Prostate gland (tissue), 2 donors: ENCODE measurements at regions not wholly inside any gene's neighbourhood (a gene's known extent, or its start where the extent isn't known, plus 50 kb on each side); places are given as distances from the start of the nearest gene placed in this dataset.

Source experiments
- DNase-seq: peaks from one replicate; pipeline ENCODE4 v3.0.0-alpha.2; 2019; ENCODE audit warnings: low spot score
- H3K27ac ChIP-seq, 2 donors: fragments of 200-600 bp; sonication (generic); 2 replicates each; pipeline ENCODE4 v1.5.1; 2017 to 2019
- H3K27me3 ChIP-seq: fragments of 200-600 bp; sonication (generic); replicated peaks from 2 replicates; pipeline ENCODE4 v1.5.1; 2019; ENCODE audit not compliant: insufficient read depth
- H3K36me3 ChIP-seq, 2 donors: fragments of 200-600 bp; sonication (generic); 1 replicate in 1 of 2; 2 replicates in 1 of 2; pipeline versions ENCODE4 v1.5.1 to v1.8.1; 2017 to 2019
- H3K4me1 ChIP-seq: fragments of 200-600 bp; sonication (generic); replicated peaks from 2 replicates; pipeline ENCODE4 v1.5.1; 2019
- H3K4me3 ChIP-seq, 2 donors: fragments of 200-600 bp; sonication (generic); 2 replicates each; pipeline ENCODE4 v1.5.1; 2017 to 2019
- H3K9me3 ChIP-seq: fragments of 200-600 bp; sonication (generic); 2 replicates; pipeline ENCODE4 v1.5.1; 2017
- POLR2A ChIP-seq: fragments of 450-650 bp; IDR thresholded peaks from one replicate; pipeline ENCODE4 v1.6.1; 2016; ENCODE audit warnings: antibody characterized with exemption, mild to moderate bottlenecking
- POLR2AphosphoS5 ChIP-seq: sonication (generic); formaldehyde crosslinking; IDR thresholded peaks from one replicate; pipeline ENCODE4 v1.6.1; 2017; ENCODE audit warnings: antibody characterized with exemption
- WGBS: methylation state at CpG from one replicate; pipeline ENCODE4 v1.1.5; 2018; 5-methylcytosine and 5-hydroxymethylcytosine counted together
- intact Hi-C: fragments of 100-400 bp; cut with DNase I; formaldehyde crosslinking; loops from one replicate; pipeline ENCODE4 v1.14.2; 2022
- TF ChIP-seq, protein P1 (sequence below), 4 experiments: fragments of 200-600 bp in 2 of 4; fragments of 450-650 bp in 2 of 4; sonication (generic) in 2 of 4; IDR thresholded peaks; 1 replicate in 3 of 4; 2 replicates in 1 of 4; pipeline ENCODE4 v1.5.1; 2016 to 2019; ENCODE audit warnings: antibody characterized with exemption in 4 of 4, mild to moderate bottlenecking in 2 of 4, moderate library complexity in 2 of 4

DNA sequence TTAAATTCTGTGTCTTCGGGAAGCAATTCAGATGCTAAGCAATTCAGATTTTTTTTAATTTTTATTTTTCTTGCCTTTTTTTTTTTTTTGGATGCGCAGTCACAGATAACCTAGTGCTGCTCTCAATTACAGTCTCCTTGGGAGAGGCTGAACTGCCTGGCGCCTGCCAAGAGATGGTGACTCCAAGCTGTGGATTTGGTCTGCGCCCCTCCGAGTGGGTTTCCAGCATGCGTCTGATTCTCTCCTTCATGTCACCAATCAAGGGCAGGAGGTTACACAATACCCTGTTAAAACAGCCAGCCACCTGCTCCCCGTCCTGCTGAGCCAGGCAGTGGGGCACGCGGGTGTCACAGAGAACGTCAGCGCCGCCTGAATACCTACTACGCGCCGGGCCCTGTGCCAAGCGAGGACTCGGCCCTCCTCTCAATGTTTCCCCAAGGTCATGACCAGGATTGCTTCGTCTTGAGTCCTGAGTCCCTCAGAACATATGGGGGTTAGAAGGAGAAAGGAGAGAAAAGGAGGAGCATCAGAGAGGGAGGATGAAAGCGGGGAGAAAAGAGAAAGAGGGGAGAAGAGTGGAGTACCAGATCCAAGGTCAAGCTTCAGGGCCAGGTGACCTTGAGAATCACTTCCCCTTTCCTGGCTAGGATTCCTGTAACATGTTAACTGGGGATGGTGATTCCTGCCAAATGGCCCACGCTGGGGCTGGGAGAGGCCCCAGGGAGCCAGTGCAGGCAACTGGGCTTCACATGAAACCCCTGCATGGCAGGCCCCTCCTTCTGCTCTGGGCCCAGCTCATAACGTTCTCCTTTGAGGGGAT, 213.6 kb downstream of the URI1 start:
- no peaks in the 10 kb centered on the region for H3K27me3 ChIP-seq
- no peaks in the 10 kb centered on the region for H3K9me3 ChIP-seq
- H3K4me3 ChIP-seq: no peak overlapping the region
- TF ChIP-seq POLR2A (no peak), POLR2AphosphoS5 (no peak)
- TF ChIP-seq, protein P1, sequence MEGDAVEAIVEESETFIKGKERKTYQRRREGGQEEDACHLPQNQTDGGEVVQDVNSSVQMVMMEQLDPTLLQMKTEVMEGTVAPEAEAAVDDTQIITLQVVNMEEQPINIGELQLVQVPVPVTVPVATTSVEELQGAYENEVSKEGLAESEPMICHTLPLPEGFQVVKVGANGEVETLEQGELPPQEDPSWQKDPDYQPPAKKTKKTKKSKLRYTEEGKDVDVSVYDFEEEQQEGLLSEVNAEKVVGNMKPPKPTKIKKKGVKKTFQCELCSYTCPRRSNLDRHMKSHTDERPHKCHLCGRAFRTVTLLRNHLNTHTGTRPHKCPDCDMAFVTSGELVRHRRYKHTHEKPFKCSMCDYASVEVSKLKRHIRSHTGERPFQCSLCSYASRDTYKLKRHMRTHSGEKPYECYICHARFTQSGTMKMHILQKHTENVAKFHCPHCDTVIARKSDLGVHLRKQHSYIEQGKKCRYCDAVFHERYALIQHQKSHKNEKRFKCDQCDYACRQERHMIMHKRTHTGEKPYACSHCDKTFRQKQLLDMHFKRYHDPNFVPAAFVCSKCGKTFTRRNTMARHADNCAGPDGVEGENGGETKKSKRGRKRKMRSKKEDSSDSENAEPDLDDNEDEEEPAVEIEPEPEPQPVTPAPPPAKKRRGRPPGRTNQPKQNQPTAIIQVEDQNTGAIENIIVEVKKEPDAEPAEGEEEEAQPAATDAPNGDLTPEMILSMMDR (IDR thresholded peaks at IDR 0.05): no peak
- no peak overlapping the region for H3K27ac ChIP-seq
- no peaks in the 10 kb centered on the region for H3K36me3 ChIP-seq
- no peak for DNase-seq
- intact Hi-C loops: no loop called here
- WGBS: 81% methylated on average over 21 of the region's 21 CpGs
- no peaks in the 10 kb centered on the region for H3K4me1 ChIP-seq

DNA sequence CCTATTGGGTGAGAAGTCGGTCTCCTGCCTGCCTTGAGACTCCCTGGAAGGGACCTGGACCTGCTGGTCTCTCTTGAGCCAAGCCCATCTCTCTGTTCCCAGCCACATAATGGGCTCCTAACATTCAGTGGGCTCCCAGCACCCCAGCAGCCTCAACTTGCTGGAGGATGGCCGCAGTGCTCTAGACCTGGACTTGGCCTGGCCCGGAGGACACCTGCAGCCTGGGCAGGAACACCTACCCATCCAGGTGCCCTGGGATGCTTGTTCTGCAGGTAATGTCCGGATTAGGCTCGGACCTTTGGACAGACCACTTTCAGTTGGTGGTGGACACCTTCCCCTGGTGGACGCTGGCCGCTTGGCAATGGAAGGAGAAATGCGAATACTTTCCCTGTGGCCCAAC, 214.6 kb downstream of the URI1 start:
- Histone ChIP-seq H3K9me3 (no peaks in the 10 kb centered on the region), H3K4me3 (no peak overlapping the region), H3K27ac (no peak overlapping the region), H3K36me3 (no peaks in the 10 kb centered on the region), H3K4me1 (no peaks in the 10 kb centered on the region), H3K27me3 (no peaks in the 10 kb centered on the region)
- DNase-seq: no peak
- TF ChIP-seq POLR2AphosphoS5 (no peak), POLR2A (no peak)
- TF ChIP-seq, protein P1 (IDR thresholded peaks at IDR 0.05): no peak
- intact Hi-C loops: no loop called here
- 97% methylated on average over 7 of the region's 8 CpGs for WGBS

DNA sequence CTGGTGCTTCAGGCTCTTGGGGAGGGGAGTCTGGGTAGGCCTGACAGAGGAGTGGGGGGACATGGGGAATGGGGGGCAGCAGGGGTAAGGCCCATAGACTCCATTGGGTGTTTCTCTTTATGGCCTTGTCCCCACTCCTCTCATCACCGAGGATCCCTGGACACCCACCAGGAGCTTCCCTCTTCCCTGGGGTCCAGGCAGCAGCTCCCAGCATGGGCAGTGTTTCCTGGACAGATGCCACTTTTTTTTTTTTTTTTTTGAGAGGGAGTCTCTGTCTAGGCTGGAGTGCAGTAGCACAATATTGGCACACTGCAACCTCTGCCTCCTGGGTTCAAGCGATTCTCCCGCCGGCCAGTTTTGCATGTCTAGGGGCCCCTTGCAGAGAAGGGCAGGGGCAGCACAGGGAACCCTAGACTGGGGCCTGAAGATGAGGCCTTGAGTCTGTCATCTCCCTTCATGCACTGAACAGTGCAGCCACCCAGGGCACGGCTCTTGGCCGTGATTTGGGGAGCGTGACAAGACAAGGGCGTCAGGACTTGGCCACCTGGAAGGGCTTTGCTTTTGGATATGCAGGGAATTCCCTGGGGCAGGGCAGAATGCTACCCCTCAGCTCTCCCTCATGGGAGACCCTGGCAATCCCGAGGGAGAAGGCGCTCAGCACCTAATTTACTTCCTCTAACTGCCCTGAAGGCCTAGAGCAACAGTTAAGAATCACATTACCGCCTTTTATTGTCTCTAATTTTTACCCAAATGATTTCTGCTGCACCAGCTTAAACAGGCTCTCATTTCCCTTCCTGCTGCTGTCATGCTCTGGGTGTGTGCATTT, 213.9 kb upstream of the ZNF536 start:
- Histone ChIP-seq H3K27me3 (no peaks in the 10 kb centered on the region), H3K4me1 (no peaks in the 10 kb centered on the region), H3K27ac (no peak overlapping the region), H3K9me3 (no peaks in the 10 kb centered on the region), H3K4me3 (no peak overlapping the region), H3K36me3 (no peaks in the 10 kb centered on the region)
- intact Hi-C loops: no loop called here
- DNase-seq: no peak
- TF ChIP-seq, protein P1 (IDR thresholded peaks at IDR 0.05): no peak
- TF ChIP-seq POLR2A (no peak), POLR2AphosphoS5 (no peak)
- 69% methylated on average over 11 of the region's 11 CpGs for WGBS

DNA sequence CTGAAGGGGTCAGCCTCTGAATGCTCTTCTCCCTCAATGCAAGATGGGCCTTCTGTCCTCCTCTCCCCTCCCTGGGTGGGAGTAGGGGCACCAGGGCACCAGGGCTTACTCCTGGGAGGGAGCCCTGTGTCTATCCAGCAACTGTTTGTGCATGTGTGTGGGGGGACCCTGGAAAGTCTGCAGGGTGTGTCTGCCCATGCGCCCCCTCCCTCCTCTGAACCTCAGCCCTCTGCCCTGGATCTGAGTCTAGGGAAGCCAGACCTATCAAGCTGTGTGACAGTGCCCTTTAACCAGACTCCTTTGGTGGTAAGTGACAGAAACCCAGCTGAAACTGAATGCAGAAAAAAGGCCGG, 213.3 kb upstream of the ZNF536 start:
- Histone ChIP-seq H3K9me3 (no peaks in the 10 kb centered on the region), H3K4me3 (no peak overlapping the region), H3K36me3 (no peaks in the 10 kb centered on the region), H3K27me3 (no peaks in the 10 kb centered on the region), H3K4me1 (no peaks in the 10 kb centered on the region), H3K27ac (no peak overlapping the region)
- intact Hi-C loops: no loop called here
- TF ChIP-seq POLR2AphosphoS5 (no peak), POLR2A (no peak)
- TF ChIP-seq, protein P1 (IDR thresholded peaks at IDR 0.05): no peak
- DNase-seq: no peak
- 95% methylated on average over 2 of the region's 2 CpGs for WGBS
